HG02840 (cell line): ENCODE measurements at regions not wholly inside any gene's neighbourhood (a gene's known extent, or its start where the extent isn't known, plus 50 kb on each side); places are given as distances from the start of the nearest gene placed in this dataset.

ENCODE experiments used
- ATAC-seq: cut with Tn5 transposase; IDR thresholded peaks from one replicate; pipeline ENCODE4 v1.9.1; 2021; ENCODE audit warnings: mild to moderate bottlenecking, moderate library complexity, moderate number of reproducible peaks; ENCODE audit not compliant: unreplicated experiment, low FRiP score

- ATAC-seq, result no peak
These were observed 67.7 kb upstream of the ST8SIA4 start for GRCh38 chr5:100970646-100971255.

GRCh38 chr5:100965291-100965690 is 62.2 kb upstream of the ST8SIA4 start:
- no peak for ATAC-seq
